SU-DHL-6 (cell line): ENCODE measurements at regions not wholly inside any gene's neighbourhood (a gene's known extent, or its start where the extent isn't known, plus 50 kb on each side); places are given as distances from the start of the nearest gene placed in this dataset.

Experiments used
- H2AFZ ChIP-seq: fragments of 200-600 bp; sonication (generic); 2 replicates; pipeline ENCODE4 v1.6.1; 2014; ENCODE audit warnings: low read depth, mild to moderate bottlenecking, moderate library complexity, mixed read lengths, antibody characterized with exemption, low read length; ENCODE audit not compliant: severe bottlenecking
- H3F3A ChIP-seq: fragments of 200-600 bp; shearing (Covaris generic); 2 replicates; pipeline ENCODE4 v1.6.0; 2016; ENCODE audit warnings: antibody characterized with exemption, mild to moderate bottlenecking; ENCODE audit not compliant: insufficient read depth
- H3K27ac ChIP-seq: fragments of 200-600 bp; sonication (generic); 2 replicates; pipeline ENCODE4 v1.5.1; 2016; ENCODE audit warnings: low read depth, mild to moderate bottlenecking, low read length, moderate library complexity, mixed read lengths
- H3K27me3 ChIP-seq: fragments of 200-600 bp; sonication (generic), shearing (Covaris generic); 2 replicates; pipeline ENCODE4 v1.6.0; 2014; ENCODE audit warnings: mild to moderate bottlenecking, low read length
- H3K36me3 ChIP-seq: fragments of 200-600 bp; sonication (generic); 2 replicates; pipeline ENCODE4 v1.6.1; 2014; ENCODE audit warnings: mild to moderate bottlenecking, low read length, mixed read lengths
- H3K4me2 ChIP-seq: fragments of 300-600, 200-600 bp; shearing (Covaris generic), sonication (generic); 2 replicates; pipeline ENCODE4 v1.6.0; 2014; ENCODE audit warnings: low read length, low read depth, mild to moderate bottlenecking; ENCODE audit not compliant: poor library complexity, severe bottlenecking
- H3K4me3 ChIP-seq: fragments of 200-600 bp; sonication (generic); 2 replicates; pipeline ENCODE4 v1.5.1; 2014; ENCODE audit warnings: antibody characterized with exemption, low read length, mild to moderate bottlenecking, mixed read lengths; ENCODE audit not compliant: insufficient read depth, poor library complexity, severe bottlenecking
- H3K79me2 ChIP-seq: fragments of 200-600 bp; sonication (generic); 2 replicates; pipeline ENCODE4 v1.6.1; 2014; ENCODE audit warnings: mild to moderate bottlenecking, low read length, moderate library complexity; ENCODE audit not compliant: insufficient read depth
- H3K9ac ChIP-seq: fragments of 200-600 bp; sonication (generic); 2 replicates; pipeline ENCODE4 v1.7.0; 2014; ENCODE audit warnings: mild to moderate bottlenecking, low read length
- H3K9me2 ChIP-seq: fragments of 200-600 bp; sonication (generic); replicated peaks from 2 replicates; pipeline ENCODE4 v1.6.1; 2014; ENCODE audit warnings: low read length; ENCODE audit not compliant: insufficient read depth
- H3K9me3 ChIP-seq: fragments of 200-600 bp; sonication (generic); 2 replicates; pipeline ENCODE4 v1.6.1; 2014; ENCODE audit warnings: low read length, mixed read lengths; ENCODE audit not compliant: insufficient read depth
- H4K20me1 ChIP-seq: fragments of 200-600 bp; sonication (generic); 2 replicates; pipeline ENCODE4 v1.6.1; 2014; ENCODE audit warnings: low read depth, mild to moderate bottlenecking, antibody characterized with exemption, low read length, moderate library complexity, mixed read lengths
- CTCF ChIP-seq: fragments of 200-600 bp; sonication (generic); IDR thresholded peaks from one replicate; pipeline ENCODE4 v1.5.1; 2017; ENCODE audit warnings: antibody characterized with exemption, mild to moderate bottlenecking, low read length, moderate library complexity; ENCODE audit not compliant: insufficient read depth, poor library complexity, severe bottlenecking
- EZH2phosphoT487 ChIP-seq: fragments of 200-600 bp; sonication (generic), shearing (Covaris generic); conservative IDR thresholded peaks from 2 replicates; pipeline ENCODE4 v1.6.1; 2018; ENCODE audit warnings: mild to moderate bottlenecking, antibody characterized with exemption, low read length, moderate library complexity, mixed read lengths

- H3K9ac ChIP-seq = no peak overlapping the region
Observed at GRCh38 chr4:112752061-112752460, 115.1 kb downstream of the LARP7 start.

GRCh38 chr4:112752510-112752909 is 115.6 kb downstream of the LARP7 start:
- Histone ChIP-seq H4K20me1 (no peaks in the 10 kb centered on the region), H3K27me3 (no peaks in the 10 kb centered on the region), H3F3A (no peaks in the 10 kb centered on the region), H3K4me2 (no peak overlapping the region), H3K9ac (no peak overlapping the region), H3K36me3 (no peaks in the 10 kb centered on the region), H3K9me2 (no peaks in the 10 kb centered on the region), H2AFZ (no peak overlapping the region), H3K4me3 (no peak overlapping the region), H3K27ac (no peak overlapping the region), H3K9me3 (no peaks in the 10 kb centered on the region), H3K79me2 (no peaks in the 10 kb centered on the region)
- TF ChIP-seq CTCF = no peak
- TF ChIP-seq EZH2phosphoT487 = no peak

More at GRCh38 chr4:112752061-112752460, 115.1 kb downstream of the LARP7 start:
- no peaks in the 10 kb centered on the region for H3K27me3 ChIP-seq
- H3K36me3 ChIP-seq = no peaks in the 10 kb centered on the region
- no peaks in the 10 kb centered on the region for H4K20me1 ChIP-seq
- H3K27ac ChIP-seq = no peak overlapping the region
- no peak overlapping the region for H2AFZ ChIP-seq
- H3F3A ChIP-seq = no peaks in the 10 kb centered on the region
- H3K9me2 ChIP-seq = no peaks in the 10 kb centered on the region
- H3K4me2 ChIP-seq = no peak overlapping the region
- H3K9me3 ChIP-seq = no peaks in the 10 kb centered on the region
- H3K4me3 ChIP-seq = no peak overlapping the region
- H3K79me2 ChIP-seq = no peaks in the 10 kb centered on the region
- no peak for TF ChIP-seq CTCF
- TF ChIP-seq EZH2phosphoT487 = no peak

- no peaks in the 10 kb centered on the region for H4K20me1 ChIP-seq
- H3K9me3 ChIP-seq = no peaks in the 10 kb centered on the region
- H3K4me2 ChIP-seq = no peak overlapping the region
- no peak overlapping the region for H3K9ac ChIP-seq
- H2AFZ ChIP-seq = no peak overlapping the region
- H3K27ac ChIP-seq = no peak overlapping the region
- H3K79me2 ChIP-seq = no peaks in the 10 kb centered on the region
- H3F3A ChIP-seq = no peaks in the 10 kb centered on the region
- no peaks in the 10 kb centered on the region for H3K36me3 ChIP-seq
- H3K9me2 ChIP-seq = no peaks in the 10 kb centered on the region
- TF ChIP-seq EZH2phosphoT487 (no peak), CTCF (no peak)
- H3K27me3 ChIP-seq = no peaks in the 10 kb centered on the region
- H3K4me3 ChIP-seq = no peak overlapping the region
Observed at GRCh38 chr4:112753333-112753732, 116.4 kb downstream of the LARP7 start.

- no peaks in the 10 kb centered on the region for H3K36me3 ChIP-seq
- no peak overlapping the region for H3K4me3 ChIP-seq
- H3K9me3 ChIP-seq = no peaks in the 10 kb centered on the region
- H3K27ac ChIP-seq = no peak overlapping the region
- H4K20me1 ChIP-seq = no peaks in the 10 kb centered on the region
- TF ChIP-seq EZH2phosphoT487 (no peak), CTCF (no peak)
- H3K79me2 ChIP-seq = no peaks in the 10 kb centered on the region
- no peaks in the 10 kb centered on the region for H3K9me2 ChIP-seq
- H3K27me3 ChIP-seq = no peaks in the 10 kb centered on the region
- no peak overlapping the region for H3K4me2 ChIP-seq
- no peaks in the 10 kb centered on the region for H3F3A ChIP-seq
- H2AFZ ChIP-seq = no peak overlapping the region
- H3K9ac ChIP-seq = no peak overlapping the region
Observed at GRCh38 chr4:112759313-112759712, 122.4 kb downstream of the LARP7 start.
